Astrocyte of the spinal cord (primary cell): ENCODE measurements at regions not wholly inside any gene's neighbourhood (a gene's known extent, or its start where the extent isn't known, plus 50 kb on each side); places are given as distances from the start of the nearest gene placed in this dataset.

Source experiments
- DNase-seq: peaks from one replicate; pipeline ENCODE4 v3.0.0; 2011; ENCODE audit warnings: low read depth, low spot score
- H3K4me3 ChIP-seq: 2 replicates; pipeline ENCODE4 v1.5.1; 2011; ENCODE audit warnings: low read depth, mild to moderate bottlenecking, low read length, moderate library complexity
- in situ Hi-C: cut with HindIII; loops from 2 replicates; pipeline ENCODE4 v1.10.0; 2017; ENCODE audit warnings: low sequenced_read_pairs
- TF ChIP-seq, protein P1 (sequence below): IDR thresholded peaks from 2 replicates; pipeline ENCODE4 v1.5.1; 2012; ENCODE audit warnings: low read depth, mild to moderate bottlenecking, low read length, inconsistent platforms

GRCh38 chr14:85214471-85214870 lies 315.5 kb upstream of the FLRT2 start:
- in situ Hi-C loops: no loop called here
- peak; percentile 21 for DNase-seq
- TF ChIP-seq, protein P1, sequence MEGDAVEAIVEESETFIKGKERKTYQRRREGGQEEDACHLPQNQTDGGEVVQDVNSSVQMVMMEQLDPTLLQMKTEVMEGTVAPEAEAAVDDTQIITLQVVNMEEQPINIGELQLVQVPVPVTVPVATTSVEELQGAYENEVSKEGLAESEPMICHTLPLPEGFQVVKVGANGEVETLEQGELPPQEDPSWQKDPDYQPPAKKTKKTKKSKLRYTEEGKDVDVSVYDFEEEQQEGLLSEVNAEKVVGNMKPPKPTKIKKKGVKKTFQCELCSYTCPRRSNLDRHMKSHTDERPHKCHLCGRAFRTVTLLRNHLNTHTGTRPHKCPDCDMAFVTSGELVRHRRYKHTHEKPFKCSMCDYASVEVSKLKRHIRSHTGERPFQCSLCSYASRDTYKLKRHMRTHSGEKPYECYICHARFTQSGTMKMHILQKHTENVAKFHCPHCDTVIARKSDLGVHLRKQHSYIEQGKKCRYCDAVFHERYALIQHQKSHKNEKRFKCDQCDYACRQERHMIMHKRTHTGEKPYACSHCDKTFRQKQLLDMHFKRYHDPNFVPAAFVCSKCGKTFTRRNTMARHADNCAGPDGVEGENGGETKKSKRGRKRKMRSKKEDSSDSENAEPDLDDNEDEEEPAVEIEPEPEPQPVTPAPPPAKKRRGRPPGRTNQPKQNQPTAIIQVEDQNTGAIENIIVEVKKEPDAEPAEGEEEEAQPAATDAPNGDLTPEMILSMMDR: no peak
- no peak overlapping the region for H3K4me3 ChIP-seq

DNA sequence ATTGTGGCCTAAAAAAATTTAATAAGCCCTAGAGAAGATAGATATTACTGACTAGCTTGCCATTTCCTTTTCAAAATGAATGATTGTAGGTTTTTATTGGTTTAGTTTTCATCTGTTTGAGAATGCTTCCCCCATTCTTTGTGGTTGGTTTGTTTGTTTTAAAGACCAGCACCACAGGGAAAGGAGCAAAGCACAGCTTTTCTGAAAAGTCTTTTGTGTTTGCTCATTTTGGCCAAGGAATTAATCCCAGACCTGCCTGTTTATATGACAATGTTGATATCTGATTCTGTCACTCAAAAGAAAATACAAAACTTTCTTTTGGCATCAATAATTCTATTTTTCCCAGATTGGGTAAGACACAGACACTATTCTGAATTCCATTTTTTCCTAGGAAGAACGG lies 312.5 kb upstream of the FLRT2 start:
- TF ChIP-seq, protein P1: no peak
- DNase-seq: peak; percentile 54
- in situ Hi-C loops: no loop called here
- no peak overlapping the region for H3K4me3 ChIP-seq

DNA sequence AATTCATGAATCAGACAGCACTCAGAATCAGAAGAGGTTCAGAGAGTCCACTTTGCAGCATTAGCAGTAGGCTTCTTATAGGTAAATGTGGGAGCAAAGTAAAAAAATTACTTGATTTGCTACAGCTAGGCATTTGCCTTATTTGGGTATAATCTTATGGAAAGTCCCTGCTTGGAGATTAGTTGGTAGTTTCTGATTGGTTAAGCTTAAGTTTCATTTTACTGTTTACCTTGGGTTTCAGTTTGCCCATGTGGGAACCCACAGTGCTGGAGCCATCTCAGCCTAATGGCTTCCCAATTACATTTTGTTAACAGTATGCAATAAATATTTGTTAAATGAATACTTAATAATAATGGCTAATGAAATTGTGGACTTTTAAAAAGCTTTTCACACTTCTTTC lies 311.0 kb upstream of the FLRT2 start:
- H3K4me3 ChIP-seq: no peak overlapping the region
- no peak for DNase-seq
- in situ Hi-C loops: no loop called here
- TF ChIP-seq, protein P1: no peak

DNA sequence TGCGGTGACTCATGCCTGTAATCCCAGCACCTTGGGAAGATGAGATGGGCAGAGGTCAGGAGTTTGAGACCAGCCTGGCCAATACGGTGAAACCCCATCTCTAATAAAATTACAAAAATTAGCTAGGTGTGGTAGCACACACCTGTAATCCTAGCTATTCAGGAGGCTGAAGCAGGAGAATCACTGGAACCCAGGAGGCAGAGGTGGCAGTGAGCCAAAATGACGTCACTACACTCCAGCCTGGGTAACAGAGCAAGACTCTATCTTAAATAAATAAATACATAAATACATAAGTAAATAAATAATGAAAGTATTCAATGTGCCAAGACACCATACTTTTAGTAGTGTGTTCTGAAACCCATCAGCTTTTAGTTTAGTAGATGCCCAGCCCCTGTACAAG lies 308.1 kb upstream of the FLRT2 start:
- TF ChIP-seq, protein P1: no peak
- in situ Hi-C loops: no loop called here
- no peak for DNase-seq
- no peak overlapping the region for H3K4me3 ChIP-seq

DNA sequence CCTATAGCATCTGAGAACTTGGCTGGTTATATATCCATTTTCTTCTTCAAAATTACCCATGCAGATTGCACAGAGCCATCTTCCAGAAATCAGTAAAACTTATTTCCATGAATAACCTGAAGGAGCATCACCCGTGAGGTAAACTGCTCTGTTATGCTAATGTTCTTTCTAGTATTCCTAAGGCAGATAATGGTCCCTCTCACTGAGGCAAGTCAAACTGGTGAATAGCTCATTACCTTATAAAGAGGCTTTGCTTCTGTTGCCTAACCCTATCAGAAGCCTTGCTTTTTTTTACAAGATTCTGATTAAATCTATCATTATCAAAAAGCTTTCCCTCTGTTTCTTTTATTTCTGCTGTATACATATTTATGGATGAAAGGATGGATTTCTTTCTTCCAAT lies 307.6 kb upstream of the FLRT2 start:
- no peak overlapping the region for H3K4me3 ChIP-seq
- no peak for DNase-seq
- TF ChIP-seq, protein P1: no peak
- in situ Hi-C loops: no loop called here

DNA sequence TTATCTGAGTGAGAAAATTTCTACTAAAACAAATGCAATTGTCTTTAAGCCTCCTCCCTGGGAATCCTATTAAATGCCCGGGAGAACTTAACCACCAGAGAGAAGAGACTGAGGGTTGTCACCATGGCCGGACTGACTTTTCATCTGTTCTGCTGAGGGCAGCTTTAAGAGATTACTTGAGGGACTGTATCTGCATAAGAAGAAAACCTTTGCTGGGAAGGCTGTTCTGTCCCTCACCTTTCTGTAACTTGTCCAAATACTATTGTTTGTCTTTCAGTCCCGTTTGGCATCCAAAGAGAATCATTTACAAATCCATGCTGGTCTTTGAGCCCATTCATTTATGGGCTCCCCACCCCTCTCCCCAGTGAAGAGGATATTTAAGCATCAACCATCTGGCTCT lies 306.3 kb upstream of the FLRT2 start:
- in situ Hi-C loops: no loop called here
- H3K4me3 ChIP-seq: no peak overlapping the region
- TF ChIP-seq, protein P1: no peak
- no peak for DNase-seq

GRCh38 chr14:85224241-85224640 lies 305.7 kb upstream of the FLRT2 start:
- in situ Hi-C loops: no loop called here
- DNase-seq: no peak
- TF ChIP-seq, protein P1: no peak
- H3K4me3 ChIP-seq: no peak overlapping the region
